Coronary artery (tissue), 2 donors: ENCODE measurements at regions not wholly inside any gene's neighbourhood (a gene's known extent, or its start where the extent isn't known, plus 50 kb on each side); places are given as distances from the start of the nearest gene placed in this dataset.
A peak's percentile ranks its signal among the peaks of the same experiment; 100 is the strongest.

Source experiments
- DNase-seq: peaks from one replicate; pipeline ENCODE4 v3.0.0-alpha.2; 2017; ENCODE audit warnings: low spot score
- H3K27ac ChIP-seq, 2 donors: fragments of 200-600 bp; sonication (generic); one replicate each; pipeline ENCODE4 v1.5.1; 2016 to 2019
- H3K4me3 ChIP-seq: fragments of 200-600 bp; sonication (generic); 2 replicates; pipeline ENCODE4 v1.5.1; 2016; ENCODE audit warnings: mild to moderate bottlenecking, moderate library complexity
- TF ChIP-seq, protein P1 (sequence below): fragments of 200-600 bp; sonication (generic); IDR thresholded peaks from one replicate; pipeline ENCODE4 v1.5.1; 2019; ENCODE audit warnings: antibody characterized with exemption

DNA sequence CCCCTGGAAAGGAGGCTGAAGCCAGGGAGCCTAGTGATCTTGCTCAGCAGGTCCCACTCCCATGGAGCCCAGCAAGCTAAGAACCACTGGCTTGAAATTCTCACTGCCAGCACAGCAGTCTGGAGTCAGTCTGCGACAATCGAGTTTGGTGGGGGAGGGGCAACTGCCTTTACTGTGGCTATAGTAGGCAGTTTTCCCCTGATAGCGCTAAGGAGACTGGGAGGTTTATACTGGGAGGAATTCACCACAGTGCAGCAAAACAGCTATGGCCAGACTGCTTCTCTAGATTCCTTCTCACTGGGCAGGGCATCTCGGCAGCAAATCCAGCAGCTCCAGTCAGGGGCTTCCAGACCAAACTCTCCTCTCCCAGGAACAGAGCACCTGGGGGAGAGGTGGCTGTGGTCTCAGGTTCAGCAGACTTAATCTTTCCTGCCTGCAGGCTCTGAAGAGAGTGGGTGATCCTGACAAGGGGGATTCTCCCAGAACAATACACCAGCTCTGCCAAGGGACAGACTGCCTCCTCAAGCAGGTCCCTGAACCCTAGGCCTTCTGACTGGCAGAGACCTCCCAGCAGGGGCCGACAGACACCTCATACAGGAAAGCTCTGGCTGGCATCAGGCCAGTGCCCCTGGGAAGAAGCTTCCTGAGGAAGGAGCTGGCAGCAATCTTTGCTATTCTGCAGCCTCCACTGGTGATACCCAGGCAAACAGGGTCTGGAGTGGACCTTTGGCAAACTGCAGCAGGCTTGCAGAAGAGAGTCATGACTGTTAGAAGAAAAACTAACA lies 548.5 kb upstream of the NEGR1 start:
- no peak for DNase-seq
- no peak overlapping the region for H3K4me3 ChIP-seq
- TF ChIP-seq, protein P1, sequence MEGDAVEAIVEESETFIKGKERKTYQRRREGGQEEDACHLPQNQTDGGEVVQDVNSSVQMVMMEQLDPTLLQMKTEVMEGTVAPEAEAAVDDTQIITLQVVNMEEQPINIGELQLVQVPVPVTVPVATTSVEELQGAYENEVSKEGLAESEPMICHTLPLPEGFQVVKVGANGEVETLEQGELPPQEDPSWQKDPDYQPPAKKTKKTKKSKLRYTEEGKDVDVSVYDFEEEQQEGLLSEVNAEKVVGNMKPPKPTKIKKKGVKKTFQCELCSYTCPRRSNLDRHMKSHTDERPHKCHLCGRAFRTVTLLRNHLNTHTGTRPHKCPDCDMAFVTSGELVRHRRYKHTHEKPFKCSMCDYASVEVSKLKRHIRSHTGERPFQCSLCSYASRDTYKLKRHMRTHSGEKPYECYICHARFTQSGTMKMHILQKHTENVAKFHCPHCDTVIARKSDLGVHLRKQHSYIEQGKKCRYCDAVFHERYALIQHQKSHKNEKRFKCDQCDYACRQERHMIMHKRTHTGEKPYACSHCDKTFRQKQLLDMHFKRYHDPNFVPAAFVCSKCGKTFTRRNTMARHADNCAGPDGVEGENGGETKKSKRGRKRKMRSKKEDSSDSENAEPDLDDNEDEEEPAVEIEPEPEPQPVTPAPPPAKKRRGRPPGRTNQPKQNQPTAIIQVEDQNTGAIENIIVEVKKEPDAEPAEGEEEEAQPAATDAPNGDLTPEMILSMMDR = no peak
- H3K27ac ChIP-seq = no peak overlapping the region

DNA sequence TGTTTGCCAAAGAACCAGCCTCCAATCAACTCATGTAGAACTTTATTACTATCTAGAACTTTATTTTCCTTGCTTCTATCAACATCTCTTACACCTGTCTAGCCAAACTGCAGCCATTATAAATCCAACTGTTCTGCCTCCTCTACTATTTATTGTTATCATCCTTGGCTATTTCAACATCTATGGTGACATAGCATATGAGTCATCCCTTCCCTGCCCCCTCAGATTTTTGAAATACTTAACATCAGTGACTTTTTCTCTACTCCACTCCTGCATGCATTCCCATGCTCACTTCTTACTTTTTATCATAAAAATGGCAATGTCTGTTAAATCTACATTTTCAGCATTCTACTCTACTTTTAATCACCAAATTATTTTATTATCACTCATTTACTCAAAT lies 544.9 kb upstream of the NEGR1 start:
- no peak overlapping the region for H3K27ac ChIP-seq
- H3K4me3 ChIP-seq = no peak overlapping the region
- no peak for DNase-seq
- TF ChIP-seq, protein P1 = no peak

DNA sequence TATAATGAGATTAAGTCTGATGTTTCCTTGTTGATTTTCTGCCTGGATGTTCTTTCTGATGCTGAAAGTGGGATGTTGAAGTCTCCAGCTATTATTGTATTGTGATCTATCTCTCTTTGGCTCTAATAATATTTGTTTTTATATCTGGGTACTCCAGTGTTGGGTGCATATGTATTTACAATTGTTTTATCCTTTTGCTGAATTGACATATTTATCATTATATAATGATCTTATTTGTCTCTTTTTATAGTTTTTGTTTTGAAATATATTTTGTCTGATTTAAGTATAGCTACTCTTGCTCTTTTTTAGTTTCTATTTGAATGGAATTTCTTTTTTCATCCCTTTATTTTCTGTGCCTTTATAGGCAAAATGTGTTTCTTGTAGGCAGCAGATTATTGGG lies 522.2 kb upstream of the NEGR1 start:
- Histone ChIP-seq H3K27ac (no peak overlapping the region), H3K4me3 (no peak overlapping the region)
- TF ChIP-seq, protein P1 = no peak
- DNase-seq = no peak

- Histone ChIP-seq H3K4me3 (no peak overlapping the region), H3K27ac (no peak overlapping the region)
- TF ChIP-seq, protein P1 = no peak
- no peak for DNase-seq
These were observed 498.7 kb upstream of the NEGR1 start for GRCh38 chr1:72781038-72781437.

DNA sequence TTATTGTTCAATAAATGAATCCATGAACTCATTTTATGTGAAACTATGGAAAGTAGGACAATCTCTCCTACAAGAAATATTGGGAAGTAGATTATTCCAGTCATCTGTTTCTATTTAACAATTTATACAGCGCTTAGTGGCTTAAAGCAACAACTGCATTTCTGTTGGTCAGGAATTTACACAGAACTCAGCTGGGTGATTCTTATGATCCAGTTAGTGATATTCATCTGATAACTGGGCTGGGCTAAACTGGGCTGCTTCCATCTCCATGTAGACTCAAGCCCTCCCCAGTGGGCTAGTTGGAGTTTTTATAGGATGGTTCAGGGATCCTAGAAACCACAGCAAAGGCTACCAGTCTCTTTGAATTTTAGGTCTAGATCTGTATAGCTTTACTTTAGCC lies 497.9 kb upstream of the NEGR1 start:
- DNase-seq = no peak

GRCh38 chr1:72777918-72778317 lies 495.6 kb upstream of the NEGR1 start:
- DNase-seq = no peak
- no peak overlapping the region for H3K4me3 ChIP-seq

More for the DNA sequence above, 497.9 kb upstream of the NEGR1 start:
- TF ChIP-seq, protein P1 = no peak
- no peak overlapping the region for H3K27ac ChIP-seq
- no peak overlapping the region for H3K4me3 ChIP-seq

More at GRCh38 chr1:72777918-72778317, 495.6 kb upstream of the NEGR1 start:
- TF ChIP-seq, protein P1 = no peak
- peak overlapping the region; percentile 56 to 79 for H3K27ac ChIP-seq
